ENCODE measurements at regions not wholly inside any gene's neighbourhood (a gene's known extent, or its start where the extent isn't known, plus 50 kb on each side); places are given as distances from the start of the nearest gene placed in this dataset.
"Not testable (repeated sequence)": the region's sequence is repeated elsewhere in the genome, so short reads cannot be mapped to it uniquely, and the experiment has no call there.

DNA sequence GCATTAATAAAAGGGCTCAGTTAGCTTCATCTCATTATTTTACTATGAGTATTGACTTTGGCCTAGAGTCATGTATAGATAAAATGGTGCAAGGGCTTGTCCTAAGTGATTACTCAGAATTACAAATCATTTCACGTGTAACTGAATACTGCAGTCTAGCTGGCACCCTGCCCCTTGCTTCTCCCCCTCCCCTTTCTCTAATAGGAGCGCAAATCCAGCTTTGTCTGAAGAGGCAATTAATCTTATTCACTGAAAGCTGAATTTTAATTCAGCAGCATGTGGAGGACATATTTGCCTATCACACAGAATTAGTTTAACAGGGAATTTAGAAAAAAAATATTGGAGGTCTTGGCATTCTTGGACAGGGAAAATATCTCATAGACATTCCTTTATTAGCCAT, 412.1 kb upstream of the DPH6 start:
- H3K27ac ChIP-seq: no peak overlapping the region
- no peaks in the 10 kb centered on the region for H3K27me3 ChIP-seq (replicated peaks; ENCODE audit: insufficient read depth)
- no peaks in the 10 kb centered on the region for H3K36me3 ChIP-seq
- DNase-seq (ENCODE audit: low spot score): no peak
- no peaks in the 10 kb centered on the region for H3K4me1 ChIP-seq (replicated peaks)
- WGBS: 33% methylated on average over 2 of the region's 2 CpGs
- TF ChIP-seq POLR2AphosphoS5 (IDR thresholded peaks at IDR 0.05) (no peak), CTCF (IDR thresholded peaks at IDR 0.05) (no peak), POLR2A (IDR thresholded peaks at IDR 0.05) (no peak)
- no peaks in the 10 kb centered on the region for H3K9me3 ChIP-seq
- intact Hi-C loops (cut with DNase I): no loop called here
- no peak overlapping the region for H3K4me3 ChIP-seq

GRCh38 chr15:35958975-35959374, 413.0 kb upstream of the DPH6 start:
- H3K36me3 ChIP-seq: no peaks in the 10 kb centered on the region
- H3K27me3 ChIP-seq (replicated peaks; ENCODE audit: insufficient read depth): no peaks in the 10 kb centered on the region
- H3K9me3 ChIP-seq: no peaks in the 10 kb centered on the region
- DNase-seq (ENCODE audit: low spot score): no peak
- no peak overlapping the region for H3K27ac ChIP-seq
- intact Hi-C loops (cut with DNase I): no loop called here
- H3K4me1 ChIP-seq (replicated peaks): no peaks in the 10 kb centered on the region
- TF ChIP-seq POLR2A (IDR thresholded peaks at IDR 0.05) (no peak), CTCF (IDR thresholded peaks at IDR 0.05) (no peak), POLR2AphosphoS5 (IDR thresholded peaks at IDR 0.05) (no peak)
- H3K4me3 ChIP-seq: no peak overlapping the region
- 19% methylated on average over 2 of the region's 2 CpGs for WGBS

DNA sequence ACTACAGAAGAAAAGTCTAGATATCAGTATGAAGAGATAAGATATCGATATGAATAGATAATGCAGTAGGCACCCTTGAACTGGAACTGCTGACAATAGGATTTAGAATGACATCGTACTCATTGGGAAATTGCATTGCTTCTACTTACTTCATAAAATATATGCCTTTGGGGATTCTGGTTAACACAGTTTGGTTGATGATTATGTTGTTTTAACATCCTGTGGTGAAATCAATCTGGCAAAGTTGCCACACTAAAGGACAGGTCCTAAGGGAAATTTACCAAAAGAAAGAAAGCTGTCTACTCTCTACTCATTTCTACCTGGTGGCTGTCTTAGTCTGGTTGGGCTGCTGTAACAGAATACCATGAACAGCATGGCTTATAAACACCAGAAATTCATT, 417.4 kb upstream of the DPH6 start:
- TF ChIP-seq CTCF (IDR thresholded peaks at IDR 0.05): no peak
- TF ChIP-seq POLR2AphosphoS5 (IDR thresholded peaks at IDR 0.05): no peak
- no peak for TF ChIP-seq POLR2A (IDR thresholded peaks at IDR 0.05)
- no peak for DNase-seq (ENCODE audit: low spot score)
- Histone ChIP-seq H3K9me3 (no peaks in the 10 kb centered on the region), H3K4me3 (no peak overlapping the region), H3K27me3 (replicated peaks; ENCODE audit: insufficient read depth) (no peaks in the 10 kb centered on the region), H3K27ac (no peak overlapping the region), H3K4me1 (replicated peaks) (no peaks in the 10 kb centered on the region), H3K36me3 (no peaks in the 10 kb centered on the region)
- intact Hi-C loops (cut with DNase I): no loop called here
- WGBS: 97% methylated on average over 2 of the region's 2 CpGs

GRCh38 chr15:35966781-35967180, 420.8 kb upstream of the DPH6 start:
- DNase-seq (ENCODE audit: low spot score): no peak
- Histone ChIP-seq H3K9me3 (no peaks in the 10 kb centered on the region), H3K27me3 (replicated peaks; ENCODE audit: insufficient read depth) (no peaks in the 10 kb centered on the region), H3K4me3 (no peak overlapping the region), H3K4me1 (replicated peaks) (no peaks in the 10 kb centered on the region), H3K27ac (no peak overlapping the region), H3K36me3 (no peaks in the 10 kb centered on the region)
- TF ChIP-seq CTCF (IDR thresholded peaks at IDR 0.05) (no peak), POLR2AphosphoS5 (IDR thresholded peaks at IDR 0.05) (no peak), POLR2A (IDR thresholded peaks at IDR 0.05) (no peak)
- 88% methylated on average over 2 of the region's 2 CpGs for WGBS
- intact Hi-C loops (cut with DNase I): no loop called here

DNA sequence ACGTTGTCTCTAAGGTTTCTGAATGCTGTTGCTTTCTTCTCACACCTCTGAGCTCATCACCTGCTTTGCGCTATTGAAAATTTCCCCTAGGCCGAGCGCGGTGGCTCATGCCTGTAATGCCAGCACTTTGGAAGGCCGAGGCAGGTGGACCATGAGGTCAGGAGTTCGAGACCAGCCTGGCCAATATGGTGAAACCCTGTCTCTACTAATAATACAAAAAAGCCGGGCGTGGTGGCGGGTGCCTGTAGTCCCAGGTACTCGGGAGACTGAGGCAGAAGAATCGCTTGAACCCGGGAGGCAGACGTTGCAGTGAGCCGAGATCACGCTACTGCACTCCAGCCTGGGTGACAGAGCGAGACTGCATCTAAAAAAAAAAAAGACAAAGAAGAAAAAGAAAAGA, 422.0 kb upstream of the DPH6 start:
- DNase-seq (ENCODE audit: low spot score); H3K27ac ChIP-seq; H3K4me3 ChIP-seq; H3K36me3 ChIP-seq; intact Hi-C loops (cut with DNase I); H3K9me3 ChIP-seq; H3K4me1 ChIP-seq (replicated peaks); H3K27me3 ChIP-seq (replicated peaks; ENCODE audit: insufficient read depth): not testable (repeated sequence)
- WGBS: 95% methylated on average over 17 of the region's 17 CpGs

All from prostate gland (tissue), 2 donors.